Mesodermal cell (in vitro differentiated cells): ENCODE measurements at regions not wholly inside any gene's neighbourhood (a gene's known extent, or its start where the extent isn't known, plus 50 kb on each side); places are given as distances from the start of the nearest gene placed in this dataset.
"Not testable (repeated sequence)": the region's sequence is repeated elsewhere in the genome, so short reads cannot be mapped to it uniquely, and the experiment has no call there.

Experiments used
- H3K27ac ChIP-seq: 2 replicates; pipeline ENCODE4 v1.7.0; 2013; ENCODE audit warnings: mild to moderate bottlenecking, low read depth, low read length, moderate library complexity; ENCODE audit not compliant: severe bottlenecking
- H3K36me3 ChIP-seq: 2 replicates; pipeline ENCODE4 v1.7.1; 2013; ENCODE audit warnings: mild to moderate bottlenecking, low read length, moderate library complexity; ENCODE audit not compliant: control insufficient read depth, insufficient read depth
- H3K4me1 ChIP-seq: one replicate; pipeline ENCODE4 v1.7.1; 2013; ENCODE audit warnings: mild to moderate bottlenecking, low read length; ENCODE audit not compliant: insufficient read depth, control insufficient read depth, poor library complexity, severe bottlenecking
- H3K4me3 ChIP-seq: 2 replicates; pipeline ENCODE4 v1.7.0; 2013; ENCODE audit warnings: low read length, control low read depth, mild to moderate bottlenecking; ENCODE audit not compliant: insufficient read depth, poor library complexity, severe bottlenecking; ENCODE audit errors: extremely low read depth
- H3K9me3 ChIP-seq: 2 replicates; pipeline ENCODE4 v1.7.1; 2013; ENCODE audit warnings: mild to moderate bottlenecking, low read length, moderate library complexity; ENCODE audit not compliant: control insufficient read depth
- WGBS, 2 experiments: methylation state at CpG; one replicate each; pipeline ENCODE4 v1.1.5; 2013; ENCODE audit warnings: missing lambda C conversion rate in 2 of 2; ENCODE audit not compliant: insufficient coverage in 2 of 2; 5-methylcytosine and 5-hydroxymethylcytosine counted together

- Histone ChIP-seq H3K36me3 (no peaks in the 10 kb centered on the region), H3K27ac (no peak overlapping the region), H3K4me1 (no peaks in the 10 kb centered on the region), H3K9me3 (no peaks in the 10 kb centered on the region), H3K4me3 (no peak overlapping the region)
These were observed 297.6 kb downstream of the DAD1 start for GRCh38 chr14:22291406-22291805.

GRCh38 chr14:22289570-22289969, 299.5 kb downstream of the DAD1 start:
- Histone ChIP-seq H3K4me3 (no peak overlapping the region), H3K36me3 (no peaks in the 10 kb centered on the region), H3K27ac (no peak overlapping the region), H3K9me3 (no peaks in the 10 kb centered on the region), H3K4me1 (no peaks in the 10 kb centered on the region)
- WGBS, 2 experiments, result no CpG with 5 or more reads among the region's 1 CpG

- H3K9me3 ChIP-seq, result no peaks in the 10 kb centered on the region
- H3K4me3 ChIP-seq, result no peak overlapping the region
- no peak overlapping the region for H3K27ac ChIP-seq
- WGBS, 2 experiments, result 96 to 100% methylated on average over 3 of the region's 3 CpGs
- no peaks in the 10 kb centered on the region for H3K36me3 ChIP-seq
- H3K4me1 ChIP-seq, result no peaks in the 10 kb centered on the region
These were observed 303.0 kb downstream of the DAD1 start for GRCh38 chr14:22285991-22286390.

- Histone ChIP-seq H3K4me3 (no peak overlapping the region), H3K4me1 (no peaks in the 10 kb centered on the region), H3K36me3 (no peaks in the 10 kb centered on the region), H3K9me3 (no peaks in the 10 kb centered on the region), H3K27ac (no peak overlapping the region)
- WGBS, 2 experiments, result 74 to 79% methylated on average over 3 of the region's 5 CpGs
These were observed 306.1 kb downstream of the DAD1 start for GRCh38 chr14:22282949-22283348.

- H3K36me3 ChIP-seq, result no peaks in the 10 kb centered on the region
- no peaks in the 10 kb centered on the region for H3K4me1 ChIP-seq
- no CpG with 5 or more reads among the region's 5 CpGs for WGBS, 2 experiments
- H3K27ac ChIP-seq, result no peak overlapping the region
- no peaks in the 10 kb centered on the region for H3K9me3 ChIP-seq
- H3K4me3 ChIP-seq, result no peak overlapping the region
These were observed 306.6 kb downstream of the DAD1 start for GRCh38 chr14:22282417-22282816.

GRCh38 chr14:22281447-22281874, 307.6 kb downstream of the DAD1 start:
- H3K9me3 ChIP-seq, H3K4me3 ChIP-seq, H3K4me1 ChIP-seq, H3K27ac ChIP-seq, H3K36me3 ChIP-seq: not testable (repeated sequence)
- 90 to 96% methylated on average over 3 to 6 of the region's 7 CpGs for WGBS, 2 experiments

- no peak overlapping the region for H3K27ac ChIP-seq
- no peaks in the 10 kb centered on the region for H3K36me3 ChIP-seq
- WGBS, 2 experiments, result 84 to 94% methylated on average over 3 to 4 of the region's 5 CpGs
- H3K9me3 ChIP-seq, result no peaks in the 10 kb centered on the region
- H3K4me3 ChIP-seq, result no peak overlapping the region
- H3K4me1 ChIP-seq, result no peaks in the 10 kb centered on the region
These were observed 308.3 kb downstream of the DAD1 start for GRCh38 chr14:22280497-22281316.

- Histone ChIP-seq H3K9me3 (no peaks in the 10 kb centered on the region), H3K4me1 (no peaks in the 10 kb centered on the region), H3K27ac (no peak overlapping the region), H3K36me3 (no peaks in the 10 kb centered on the region), H3K4me3 (no peak overlapping the region)
- WGBS, 2 experiments, result 44 to 55% methylated on average over 2 to 4 of the region's 4 CpGs
These were observed 311.9 kb downstream of the DAD1 start for GRCh38 chr14:22276913-22277816.

- Histone ChIP-seq H3K4me3 (no peak overlapping the region), H3K36me3 (no peaks in the 10 kb centered on the region), H3K9me3 (no peaks in the 10 kb centered on the region), H3K27ac (no peak overlapping the region), H3K4me1 (no peaks in the 10 kb centered on the region)
- 72 to 81% methylated on average over 6 to 10 of the region's 11 CpGs for WGBS, 2 experiments
These were observed 316.9 kb downstream of the DAD1 start for GRCh38 chr14:22271838-22272799.

GRCh38 chr14:22268875-22269274, 320.1 kb downstream of the DAD1 start:
- Histone ChIP-seq H3K27ac (no peak overlapping the region), H3K36me3 (no peaks in the 10 kb centered on the region), H3K9me3 (no peaks in the 10 kb centered on the region), H3K4me3 (no peak overlapping the region), H3K4me1 (no peaks in the 10 kb centered on the region)
- 91 to 100% methylated on average over 2 of the region's 2 CpGs for WGBS, 2 experiments
